HepG2 (cell line): ENCODE measurements at regions not wholly inside any gene's neighbourhood (a gene's known extent, or its start where the extent isn't known, plus 50 kb on each side); places are given as distances from the start of the nearest gene placed in this dataset.

ENCODE experiments used
- ATAC-seq: fragments of 200-7000 bp; cut with Tn5 transposase; 3 replicates; pipeline ENCODE4 v1.9.1; 2020; ENCODE audit warnings: mild to moderate bottlenecking, moderate library complexity
- BruUV-seq: library from RNA; stranded (reverse); fragments of 400-500 nt; replicated peaks from 2 replicates; lab custom pipeline; 2021; lab: Mats Ljungman, UMichigan
- CTCF ChIA-PET: fragments of 300-600 bp; formaldehyde crosslinking; extraction: SDS; loops from one replicate; lab custom pipeline; 2021; ENCODE audit warnings: low total read pairs, inconsistent platforms, low intra/inter-chr PET ratio; lab: Yijun Ruan, JAX
- POLR2A ChIA-PET: fragments of 350-600 bp; sonication (Branson Sonifier 250); formaldehyde crosslinking; loops from one replicate; lab custom pipeline; 2020; ENCODE audit warnings: antibody characterized with exemption, inconsistent platforms; lab: Yijun Ruan, JAX
- DNase-seq: peaks from one replicate; pipeline ENCODE4 v3.0.0-alpha.2; 2015; ENCODE audit warnings: low spot score
- FAIRE-seq: peaks from 3 replicates; lab custom pipeline; 2011; peaks lifted over from hg19 to GRCh38; lab: Jason Lieb, UNC
- H2AFZ ChIP-seq: one replicate; pipeline ENCODE4 v1.6.1; 2011; ENCODE audit warnings: low read length, inconsistent platforms
- H3K27ac ChIP-seq: fragments of 300-600 bp; 3 replicates; pipeline ENCODE4 v1.8.0; 2011; ENCODE audit warnings: mixed run types, mild to moderate bottlenecking, mixed read lengths, low read length, inconsistent platforms; ENCODE audit not compliant: insufficient read depth; ENCODE audit errors: extremely low read length
- H3K27me3 ChIP-seq, 2 experiments: fragments of 200-600 bp in 1 of 2; 2 replicates in 1 of 2; 3 replicates in 1 of 2; pipeline versions ENCODE4 v1.6.0 to v1.8.0; 2011; ENCODE audit warnings: low read length in 2 of 2, mild to moderate bottlenecking in 2 of 2, moderate library complexity in 2 of 2, inconsistent platforms in 1 of 2; ENCODE audit not compliant: insufficient read depth in 2 of 2, control insufficient read depth in 1 of 2
- H3K36me3 ChIP-seq, 2 experiments: fragments of 200-600 bp in 1 of 2; replicated peaks in 1 of 2; 2 replicates in 1 of 2; 3 replicates in 1 of 2; pipeline versions ENCODE4 v1.5.1 to v1.8.0; 2011; ENCODE audit warnings: low read length in 2 of 2, inconsistent platforms in 1 of 2; ENCODE audit not compliant: insufficient read depth in 2 of 2, control insufficient read depth in 1 of 2
- H3K4me1 ChIP-seq: 2 replicates; pipeline ENCODE4 v1.5.1; 2012; ENCODE audit warnings: low read length, inconsistent platforms; ENCODE audit not compliant: insufficient read depth
- H3K4me2 ChIP-seq: 2 replicates; pipeline ENCODE4 v1.6.0; 2011; ENCODE audit warnings: low read depth, low read length, inconsistent platforms
- H3K4me3 ChIP-seq, 3 experiments: fragments of 200-600 bp in 1 of 3; sonication (generic), shearing (Covaris generic) in 1 of 3; replicated peaks in 1 of 3; 2 replicates each; pipeline ENCODE4 v1.5.1; 2011 to 2016; ENCODE audit warnings: low read length in 3 of 3, inconsistent platforms in 2 of 3, low read depth in 2 of 3, mild to moderate bottlenecking in 2 of 3, control low read depth in 1 of 3, mixed read lengths in 1 of 3; ENCODE audit not compliant: insufficient read depth in 1 of 3
- H3K79me2 ChIP-seq: one replicate; pipeline ENCODE4 v1.6.1; 2011; ENCODE audit warnings: low read length, inconsistent platforms; ENCODE audit not compliant: insufficient read depth
- H3K9ac ChIP-seq: 2 replicates; pipeline ENCODE4 v1.6.0; 2011; ENCODE audit warnings: mild to moderate bottlenecking, low read depth, low read length, inconsistent platforms; ENCODE audit not compliant: insufficient read depth
- H3K9me3 ChIP-seq: 2 replicates; pipeline ENCODE4 v1.5.1; 2012; ENCODE audit warnings: mild to moderate bottlenecking, low read length
- H4K20me1 ChIP-seq: 2 replicates; pipeline ENCODE4 v1.6.0; 2011; ENCODE audit warnings: inconsistent platforms, mild to moderate bottlenecking, low read length, moderate library complexity; ENCODE audit not compliant: insufficient read depth
- CHD2 ChIP-seq: IDR thresholded peaks from 2 replicates; pipeline ENCODE4 v1.6.1; 2011; ENCODE audit warnings: low read depth, low read length, improper control_type of control experiment
- RARA ChIP-seq: IDR thresholded peaks from 2 replicates; pipeline ENCODE4 v1.6.1; 2016; ENCODE audit warnings: missing genetic modification reagents, missing compliant biosample characterization
- SRSF4 ChIP-seq: fragments of 200-400 bp; formaldehyde crosslinking; IDR thresholded peaks from one replicate; pipeline ENCODE4 v1.6.1; 2018; ENCODE audit warnings: mild to moderate bottlenecking, low read depth, low read length, moderate library complexity; ENCODE audit not compliant: poor library complexity, severe bottlenecking
- ZNF143 ChIP-seq: sonication (generic); formaldehyde crosslinking; IDR thresholded peaks from 2 replicates; pipeline ENCODE4 v1.4.0; 2020; ENCODE audit warnings: missing genetic modification reagents
- ZNF251 ChIP-seq: sonication (generic); formaldehyde crosslinking; IDR thresholded peaks from 2 replicates; pipeline ENCODE4 v1.9.0; 2021; ENCODE audit warnings: mild to moderate bottlenecking, missing genetic modification reagents
- ZNF530 ChIP-seq: sonication (generic); formaldehyde crosslinking; IDR thresholded peaks from 2 replicates; pipeline ENCODE4 v1.5.0; 2020; ENCODE audit warnings: low read depth, mild to moderate bottlenecking, missing genetic modification reagents
- ZNF564 ChIP-seq: sonication (generic); formaldehyde crosslinking; IDR thresholded peaks from 2 replicates; pipeline ENCODE4 v1.8.1; 2023; ENCODE audit warnings: mild to moderate bottlenecking, missing genetic modification reagents
- ZNF678 ChIP-seq: sonication (generic); formaldehyde crosslinking; IDR thresholded peaks from 2 replicates; pipeline ENCODE4 v1.4.0; 2020; ENCODE audit warnings: mild to moderate bottlenecking, missing genetic modification reagents
- WGBS: methylation state at CpG from one replicate; pipeline ENCODE4 v1.1.6; 2017; ENCODE audit warnings: low lambda C conversion rate; 5-methylcytosine and 5-hydroxymethylcytosine counted together
- in situ Hi-C: cut with HindIII; loops from 2 replicates; pipeline ENCODE4 v1.10.0; 2017; ENCODE audit warnings: low pct_unique_long_range_greater_than_20kb; ENCODE audit not compliant: extremely low pct_ligation_motif_present
- intact Hi-C: fragments of 100-400 bp; cut with micrococcal nuclease; formaldehyde crosslinking; loops from one replicate; pipeline ENCODE4 v1.10.0; 2022; ENCODE audit not compliant: unreplicated experiment
- TF ChIP-seq, protein P1 (sequence below), 2 experiments: fragments of 450-650 bp in 1 of 2; sonication (generic) in 1 of 2; formaldehyde crosslinking in 1 of 2; IDR thresholded peaks; 2 replicates each; pipeline versions ENCODE4 v1.6.1 to v1.8.0; 2016 to 2022; ENCODE audit warnings: antibody characterized with exemption in 1 of 2, mild to moderate bottlenecking in 1 of 2, missing genetic modification reagents in 1 of 2

GRCh38 chr3:103629391-103629790 lies 1194.6 kb downstream of the ZPLD1 start:
- H4K20me1 ChIP-seq = no peaks in the 10 kb centered on the region
- no peaks in the 10 kb centered on the region for H3K36me3 ChIP-seq
- DNase-seq = no peak
- TF ChIP-seq ZNF143 (CRISPR knock-in tag) (no peak), SRSF4 (no peak), RARA (CRISPR knock-in tag) (no peak), ZNF678 (CRISPR knock-in tag) (no peak), ZNF564 (CRISPR knock-in tag) (no peak), ZNF530 (no peak), ZNF251 (CRISPR knock-in tag) (no peak), CHD2 (no peak)
- TF ChIP-seq, protein P1, sequence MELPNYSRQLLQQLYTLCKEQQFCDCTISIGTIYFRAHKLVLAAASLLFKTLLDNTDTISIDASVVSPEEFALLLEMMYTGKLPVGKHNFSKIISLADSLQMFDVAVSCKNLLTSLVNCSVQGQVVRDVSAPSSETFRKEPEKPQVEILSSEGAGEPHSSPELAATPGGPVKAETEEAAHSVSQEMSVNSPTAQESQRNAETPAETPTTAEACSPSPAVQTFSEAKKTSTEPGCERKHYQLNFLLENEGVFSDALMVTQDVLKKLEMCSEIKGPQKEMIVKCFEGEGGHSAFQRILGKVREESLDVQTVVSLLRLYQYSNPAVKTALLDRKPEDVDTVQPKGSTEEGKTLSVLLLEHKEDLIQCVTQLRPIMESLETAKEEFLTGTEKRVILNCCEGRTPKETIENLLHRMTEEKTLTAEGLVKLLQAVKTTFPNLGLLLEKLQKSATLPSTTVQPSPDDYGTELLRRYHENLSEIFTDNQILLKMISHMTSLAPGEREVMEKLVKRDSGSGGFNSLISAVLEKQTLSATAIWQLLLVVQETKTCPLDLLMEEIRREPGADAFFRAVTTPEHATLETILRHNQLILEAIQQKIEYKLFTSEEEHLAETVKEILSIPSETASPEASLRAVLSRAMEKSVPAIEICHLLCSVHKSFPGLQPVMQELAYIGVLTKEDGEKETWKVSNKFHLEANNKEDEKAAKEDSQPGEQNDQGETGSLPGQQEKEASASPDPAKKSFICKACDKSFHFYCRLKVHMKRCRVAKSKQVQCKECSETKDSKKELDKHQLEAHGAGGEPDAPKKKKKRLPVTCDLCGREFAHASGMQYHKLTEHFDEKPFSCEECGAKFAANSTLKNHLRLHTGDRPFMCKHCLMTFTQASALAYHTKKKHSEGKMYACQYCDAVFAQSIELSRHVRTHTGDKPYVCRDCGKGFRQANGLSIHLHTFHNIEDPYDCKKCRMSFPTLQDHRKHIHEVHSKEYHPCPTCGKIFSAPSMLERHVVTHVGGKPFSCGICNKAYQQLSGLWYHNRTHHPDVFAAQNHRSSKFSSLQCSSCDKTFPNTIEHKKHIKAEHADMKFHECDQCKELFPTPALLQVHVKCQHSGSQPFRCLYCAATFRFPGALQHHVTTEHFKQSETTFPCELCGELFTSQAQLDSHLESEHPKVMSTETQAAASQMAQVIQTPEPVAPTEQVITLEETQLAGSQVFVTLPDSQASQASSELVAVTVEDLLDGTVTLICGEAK (IDR thresholded peaks at IDR 0.05) = no peak
- TF ChIP-seq, protein P1 (CRISPR knock-in tag; IDR thresholded peaks at IDR 0.05) = no peak
- in situ Hi-C loops = no loop called here
- H3K9me3 ChIP-seq = peaks cover 53% of the 10 kb centered on the region
- no peak for FAIRE-seq
- BruUV-seq = no TSS peak
- no peaks in the 10 kb centered on the region for H3K79me2 ChIP-seq
- ChIA-PET POLR2A (no interaction called here), CTCF (no interaction called here)
- intact Hi-C loops = no loop called here
- no peak overlapping the region for H3K4me2 ChIP-seq
- H3K27me3 ChIP-seq = no peaks in the 10 kb centered on the region
- no peak overlapping the region for H3K9ac ChIP-seq
- no peak overlapping the region for H2AFZ ChIP-seq
- no peak for ATAC-seq
- no peak overlapping the region for H3K4me3 ChIP-seq
- no peaks in the 10 kb centered on the region for H3K4me1 ChIP-seq
- no peak overlapping the region for H3K27ac ChIP-seq
- 10% methylated on average over 1 of the region's 1 CpG for WGBS
